Keratinocyte (primary cell): ENCODE measurements at regions not wholly inside any gene's neighbourhood (a gene's known extent, or its start where the extent isn't known, plus 50 kb on each side); places are given as distances from the start of the nearest gene placed in this dataset.

Experiments
- DNase-seq: peaks from one replicate; pipeline ENCODE4 v3.0.0-alpha.2; 2011; ENCODE audit warnings: low read depth, missing footprints, low spot score
- FAIRE-seq: peaks from 2 replicates; lab custom pipeline; 2011; peaks lifted over from hg19 to GRCh38; lab: Jason Lieb, UNC
- H2AFZ ChIP-seq: 2 replicates; pipeline ENCODE4 v1.6.0; 2012; ENCODE audit warnings: low read length, control low read depth, inconsistent platforms; ENCODE audit not compliant: control insufficient read depth
- H3K27ac ChIP-seq: 2 replicates; pipeline ENCODE4 v1.5.1; 2011; ENCODE audit warnings: low read length; ENCODE audit not compliant: control insufficient read depth, insufficient read depth
- H3K27me3 ChIP-seq: 3 replicates; pipeline ENCODE4 v1.6.0; 2011; ENCODE audit warnings: low read length; ENCODE audit not compliant: control insufficient read depth, insufficient read depth; ENCODE audit errors: extremely low read depth
- H3K36me3 ChIP-seq, 2 experiments: 2 replicates in 1 of 2; 3 replicates in 1 of 2; pipeline ENCODE4 v1.5.1; 2011; ENCODE audit warnings: low read length in 2 of 2, mild to moderate bottlenecking in 1 of 2; ENCODE audit not compliant: control insufficient read depth in 2 of 2, insufficient read depth in 2 of 2; ENCODE audit errors: extremely low read depth in 1 of 2
- H3K4me1 ChIP-seq: 3 replicates; pipeline ENCODE4 v1.5.1; 2011; ENCODE audit warnings: low read length; ENCODE audit not compliant: control insufficient read depth, insufficient read depth; ENCODE audit errors: extremely low read depth
- H3K4me2 ChIP-seq: 3 replicates; pipeline ENCODE4 v1.6.0; 2011; ENCODE audit warnings: low read depth, low read length; ENCODE audit not compliant: control insufficient read depth, insufficient read depth; ENCODE audit errors: extremely low read depth
- H3K4me3 ChIP-seq, 3 experiments: fragments of 200-600 bp in 1 of 3; sonication (generic) in 1 of 3; 2 replicates in 2 of 3; 3 replicates in 1 of 3; pipeline ENCODE4 v1.5.1; 2011 to 2016; ENCODE audit warnings: low read length in 3 of 3, mild to moderate bottlenecking in 3 of 3, control low read depth in 2 of 3, inconsistent platforms in 1 of 3, low read depth in 1 of 3, mixed read lengths in 1 of 3, mixed run types in 1 of 3, moderate library complexity in 1 of 3; ENCODE audit not compliant: control insufficient read depth in 2 of 3, insufficient read depth in 2 of 3; ENCODE audit errors: extremely low read depth in 1 of 3
- H3K79me2 ChIP-seq: 2 replicates; pipeline ENCODE4 v1.6.0; 2012; ENCODE audit warnings: low read length; ENCODE audit not compliant: control insufficient read depth, insufficient read depth
- H3K9ac ChIP-seq: 3 replicates; pipeline ENCODE4 v1.6.0; 2011; ENCODE audit warnings: low read length; ENCODE audit not compliant: control insufficient read depth, insufficient read depth; ENCODE audit errors: extremely low read depth
- H3K9me1 ChIP-seq: 3 replicates; pipeline ENCODE4 v1.6.0; 2011; ENCODE audit warnings: low read length; ENCODE audit not compliant: control insufficient read depth, insufficient read depth; ENCODE audit errors: extremely low read depth
- H3K9me3 ChIP-seq: 2 replicates; pipeline ENCODE4 v1.5.1; 2012; ENCODE audit warnings: low read depth, low read length; ENCODE audit not compliant: control insufficient read depth
- H4K20me1 ChIP-seq: 3 replicates; pipeline ENCODE4 v1.6.0; 2011; ENCODE audit warnings: low read length; ENCODE audit not compliant: control insufficient read depth, insufficient read depth; ENCODE audit errors: extremely low read depth
- CTCF ChIP-seq, 3 experiments: IDR thresholded peaks in 1 of 3; conservative IDR thresholded peaks in 1 of 3; optimal IDR thresholded peaks in 1 of 3; 2 replicates in 2 of 3; 3 replicates in 1 of 3; pipeline versions ENCODE3 to v1.5.1; 2011; ENCODE audit warnings: low read length in 3 of 3, mild to moderate bottlenecking in 3 of 3, moderate library complexity in 2 of 3, control low read depth in 1 of 3, inconsistent platforms in 1 of 3; ENCODE audit not compliant: insufficient read depth in 2 of 3; ENCODE audit errors: extremely low read depth in 1 of 3
- EZH2 ChIP-seq: IDR thresholded peaks from one replicate; pipeline ENCODE4 v1.6.1; 2012; ENCODE audit warnings: inconsistent platforms, mild to moderate bottlenecking, low read length, moderate library complexity
- dilution Hi-C: fragments of 300-500 bp; cut with MboI; formaldehyde crosslinking; loops from one replicate; pipeline ENCODE4 v1.7.0; 2020; ENCODE audit warnings: low sequenced_read_pairs; ENCODE audit not compliant: extremely low pct_ligation_motif_present

GRCh38 chr21:35868005-35868868 lies 192.1 kb downstream of the SETD4 start:
- Histone ChIP-seq H3K4me2 (no peak overlapping the region), H4K20me1 (no peaks in the 10 kb centered on the region), H3K9me3 (no peaks in the 10 kb centered on the region), H3K9ac (no peak overlapping the region), H2AFZ (no peak overlapping the region), H3K27me3 (peaks cover 17% of the 10 kb centered on the region), H3K4me3 (no peak overlapping the region), H3K79me2 (no peaks in the 10 kb centered on the region), H3K27ac (no peak overlapping the region), H3K36me3 (no peaks in the 10 kb centered on the region), H3K4me1 (no peaks in the 10 kb centered on the region), H3K9me1 (no peaks in the 10 kb centered on the region)
- TF ChIP-seq CTCF (optimal IDR thresholded peaks at IDR 0.05 in 1 of 3, IDR thresholded peaks at IDR 0.05 in 1 of 3, conservative IDR thresholded peaks at IDR 0.05 in 1 of 3; ENCODE audit: extremely low read depth in 1 of 3, insufficient read depth in 2 of 3, low read length in 3 of 3), result no peak
- TF ChIP-seq EZH2, result no peak
- no peak for FAIRE-seq
- dilution Hi-C loops, result no loop called here
- no peak for DNase-seq

- no peak overlapping the region for H3K4me3 ChIP-seq
- no peak for DNase-seq
- no peak overlapping the region for H2AFZ ChIP-seq
- H3K9ac ChIP-seq, result no peak overlapping the region
- H3K4me2 ChIP-seq, result no peak overlapping the region
- H3K27ac ChIP-seq, result no peak overlapping the region
- H3K4me1 ChIP-seq, result no peaks in the 10 kb centered on the region
- peaks cover 7% of the 10 kb centered on the region for H3K27me3 ChIP-seq
- dilution Hi-C loops, result no loop called here
- FAIRE-seq, result no peak
- H3K36me3 ChIP-seq, result no peaks in the 10 kb centered on the region
- no peaks in the 10 kb centered on the region for H3K79me2 ChIP-seq
- H3K9me1 ChIP-seq, result no peaks in the 10 kb centered on the region
- TF ChIP-seq CTCF (optimal IDR thresholded peaks at IDR 0.05 in 1 of 3, IDR thresholded peaks at IDR 0.05 in 1 of 3, conservative IDR thresholded peaks at IDR 0.05 in 1 of 3; ENCODE audit: extremely low read depth in 1 of 3, insufficient read depth in 2 of 3, low read length in 3 of 3) (no peak), EZH2 (no peak)
- H4K20me1 ChIP-seq, result no peaks in the 10 kb centered on the region
- no peaks in the 10 kb centered on the region for H3K9me3 ChIP-seq
Observed at GRCh38 chr21:35864039-35864438, 196.3 kb downstream of the SETD4 start.
